K562 (cell line): ENCODE measurements at regions not wholly inside any gene's neighbourhood (a gene's known extent, or its start where the extent isn't known, plus 50 kb on each side); places are given as distances from the start of the nearest gene placed in this dataset.

ENCODE experiments used
- ARHGAP35 ChIP-seq: fragments of 450-650 bp; IDR thresholded peaks from 2 replicates; pipeline ENCODE4 v1.6.1; 2018; ENCODE audit not compliant: partially characterized antibody
- E2F1 ChIP-seq: sonication (generic); formaldehyde crosslinking; IDR thresholded peaks from 2 replicates; pipeline ENCODE4 v1.8.1; 2023; ENCODE audit warnings: mild to moderate bottlenecking, missing genetic modification reagents, moderate library complexity
- GATAD2A ChIP-seq: fragments of 450-650 bp; IDR thresholded peaks from 2 replicates; pipeline ENCODE4 v1.6.1; 2017
- GTF2F1 ChIP-seq: IDR thresholded peaks from 2 replicates; pipeline ENCODE4 v1.6.1; 2011; ENCODE audit warnings: low read depth, low read length, improper control_type of control experiment
- LEF1 ChIP-seq: fragments of 450-650 bp; IDR thresholded peaks from 2 replicates; pipeline ENCODE4 v1.6.1; 2016; ENCODE audit warnings: mild to moderate bottlenecking
- MTA1 ChIP-seq: fragments of 450-650 bp; IDR thresholded peaks from 2 replicates; pipeline ENCODE4 v1.6.1; 2017; ENCODE audit warnings: borderline replicate concordance
- PKNOX1 ChIP-seq: fragments of 450-650 bp; IDR thresholded peaks from 2 replicates; pipeline ENCODE4 v1.6.1; 2016
- YBX1 ChIP-seq: fragments of 450-650 bp; IDR thresholded peaks from 2 replicates; pipeline ENCODE4 v1.7.1; 2016; ENCODE audit warnings: mild to moderate bottlenecking
- ZBTB26 ChIP-seq: fragments of 450-650 bp; formaldehyde crosslinking; IDR thresholded peaks from 2 replicates; pipeline ENCODE4 v1.4.0; 2022; ENCODE audit warnings: missing genetic modification characterization
- ZNF512 ChIP-seq: IDR thresholded peaks from 2 replicates; pipeline ENCODE4 v1.6.1; 2016; ENCODE audit warnings: missing genetic modification characterization, missing compliant biosample characterization

- 0 out of 2 replicates have a peak, but pooled peaks have one; percentile 17 for TF ChIP-seq PKNOX1
- TF ChIP-seq ZNF512 (tag) = 0 out of 2 replicates have a peak, but pooled peaks have one; percentile 13
- TF ChIP-seq LEF1 = no peak
- TF ChIP-seq E2F1 (CRISPR knock-in tag) = no peak
- 0 out of 2 replicates have a peak, but pooled peaks have one; percentile 23 for TF ChIP-seq ZBTB26 (CRISPR knock-in tag)
- TF ChIP-seq ARHGAP35 = peak; percentile 8
- no peak for TF ChIP-seq GTF2F1
- TF ChIP-seq YBX1 = 0 out of 2 replicates have a peak, but pooled peaks have one; percentile 47
- 0 out of 2 replicates have a peak, but pooled peaks have one; percentile 20 for TF ChIP-seq GATAD2A
- peak; percentile 48; the same call in 1 of the 2 replicates for TF ChIP-seq MTA1
- TF ChIP-seq, all 486 proteins: peak for 11
Measured at GRCh38 chr7:1378610-1379601, 80.4 kb downstream of the MICALL2 start (continued).
